T-helper 17 cell (primary cell): ENCODE measurements at regions not wholly inside any gene's neighbourhood (a gene's known extent, or its start where the extent isn't known, plus 50 kb on each side); places are given as distances from the start of the nearest gene placed in this dataset.

Source experiments
- ATAC-seq: fragments of 150-1000 bp; cut with Tn5 transposase; 2 replicates; pipeline ENCODE4 v1.10.0; 2021; ENCODE audit warnings: mild to moderate bottlenecking, moderate library complexity
- DNase-seq, 3 donors: peaks; one replicate each; pipeline versions ENCODE4 v3.0.0 to v3.0.0-alpha.2; 2020 to 2021
- H3K9me3 ChIP-seq: one replicate; pipeline ENCODE4 v1.7.0; 2013; ENCODE audit warnings: low read length, mild to moderate bottlenecking; ENCODE audit not compliant: control insufficient read depth, poor library complexity, severe bottlenecking
- H3K27ac Mint-ChIP-seq: one replicate; pipeline ENCODE4 v1.8.0; 2022; ENCODE audit warnings: mild to moderate bottlenecking, moderate library complexity, mixed read lengths
- H3K27me3 Mint-ChIP-seq: one replicate; pipeline ENCODE4 v1.8.0; 2022; ENCODE audit warnings: mixed read lengths
- H3K36me3 Mint-ChIP-seq: one replicate; pipeline ENCODE4 v1.8.0; 2022; ENCODE audit warnings: low read depth, mixed read lengths
- H3K4me1 Mint-ChIP-seq: one replicate; pipeline ENCODE4 v1.8.0; 2022; ENCODE audit warnings: mild to moderate bottlenecking, mixed read lengths
- H3K4me3 Mint-ChIP-seq: one replicate; pipeline ENCODE4 v1.8.0; 2022; ENCODE audit warnings: mild to moderate bottlenecking, moderate library complexity, mixed read lengths

- Mint-ChIP-seq H3K27ac (no peak overlapping the region), H3K4me1 (no peaks in the 10 kb centered on the region), H3K4me3 (no peak overlapping the region), H3K27me3 (no peaks in the 10 kb centered on the region), H3K36me3 (no peaks in the 10 kb centered on the region)
- no peaks in the 10 kb centered on the region for H3K9me3 ChIP-seq
- ATAC-seq: no peak
- no peak for DNase-seq
Measured at GRCh38 chr5:60293518-60293917, 400.0 kb upstream of the PDE4D start.

GRCh38 chr5:60287174-60287771 is 393.7 kb upstream of the PDE4D start:
- no peak for ATAC-seq
- H3K27me3 Mint-ChIP-seq: no peaks in the 10 kb centered on the region
- no peak overlapping the region for H3K27ac Mint-ChIP-seq
- no peaks in the 10 kb centered on the region for H3K9me3 ChIP-seq
- no peaks in the 10 kb centered on the region for H3K36me3 Mint-ChIP-seq
- H3K4me1 Mint-ChIP-seq: no peaks in the 10 kb centered on the region
- no peak for DNase-seq
- H3K4me3 Mint-ChIP-seq: no peak overlapping the region

GRCh38 chr5:60285910-60286309 is 392.4 kb upstream of the PDE4D start:
- no peak for ATAC-seq
- Mint-ChIP-seq H3K4me1 (no peaks in the 10 kb centered on the region), H3K36me3 (no peaks in the 10 kb centered on the region), H3K27me3 (no peaks in the 10 kb centered on the region), H3K4me3 (no peak overlapping the region), H3K27ac (no peak overlapping the region)
- H3K9me3 ChIP-seq: no peaks in the 10 kb centered on the region
- no peak for DNase-seq

- no peaks in the 10 kb centered on the region for H3K9me3 ChIP-seq
- DNase-seq: no peak
- no peaks in the 10 kb centered on the region for H3K27me3 Mint-ChIP-seq
- no peak for ATAC-seq
- H3K4me1 Mint-ChIP-seq: no peaks in the 10 kb centered on the region
- H3K4me3 Mint-ChIP-seq: no peak overlapping the region
- no peak overlapping the region for H3K27ac Mint-ChIP-seq
- H3K36me3 Mint-ChIP-seq: no peaks in the 10 kb centered on the region
Measured at GRCh38 chr5:60280943-60281342, 387.4 kb upstream of the PDE4D start.

GRCh38 chr5:60277941-60278340 is 384.4 kb upstream of the PDE4D start:
- no peaks in the 10 kb centered on the region for H3K9me3 ChIP-seq
- DNase-seq (no peak), ATAC-seq (no peak)
- Mint-ChIP-seq H3K4me3 (no peak overlapping the region), H3K27me3 (no peaks in the 10 kb centered on the region), H3K36me3 (no peaks in the 10 kb centered on the region), H3K4me1 (no peaks in the 10 kb centered on the region), H3K27ac (no peak overlapping the region)

GRCh38 chr5:60274747-60275146 is 381.2 kb upstream of the PDE4D start:
- Mint-ChIP-seq H3K4me1 (no peaks in the 10 kb centered on the region), H3K4me3 (no peak overlapping the region), H3K36me3 (no peaks in the 10 kb centered on the region), H3K27me3 (no peaks in the 10 kb centered on the region), H3K27ac (no peak overlapping the region)
- ATAC-seq: no peak
- H3K9me3 ChIP-seq: no peaks in the 10 kb centered on the region
- no peak for DNase-seq

GRCh38 chr5:60271517-60271916 is 378.0 kb upstream of the PDE4D start:
- Mint-ChIP-seq H3K4me1 (no peaks in the 10 kb centered on the region), H3K36me3 (peaks cover 2% of the 10 kb centered on the region), H3K27me3 (no peaks in the 10 kb centered on the region), H3K27ac (no peak overlapping the region), H3K4me3 (no peak overlapping the region)
- no peak for ATAC-seq
- DNase-seq: no peak
- no peaks in the 10 kb centered on the region for H3K9me3 ChIP-seq

GRCh38 chr5:60267907-60268306 is 374.4 kb upstream of the PDE4D start:
- no peak overlapping the region for H3K4me3 Mint-ChIP-seq
- no peaks in the 10 kb centered on the region for H3K9me3 ChIP-seq
- no peak overlapping the region for H3K27ac Mint-ChIP-seq
- ATAC-seq: no peak
- H3K4me1 Mint-ChIP-seq: no peaks in the 10 kb centered on the region
- no peak for DNase-seq
- peaks cover 2% of the 10 kb centered on the region for H3K36me3 Mint-ChIP-seq
- no peaks in the 10 kb centered on the region for H3K27me3 Mint-ChIP-seq

GRCh38 chr5:60263346-60263745 is 369.8 kb upstream of the PDE4D start:
- Mint-ChIP-seq H3K27me3 (no peaks in the 10 kb centered on the region), H3K36me3 (peaks cover 2% of the 10 kb centered on the region), H3K4me1 (no peaks in the 10 kb centered on the region), H3K27ac (no peak overlapping the region), H3K4me3 (no peak overlapping the region)
- ATAC-seq (no peak), DNase-seq (no peak)
- no peaks in the 10 kb centered on the region for H3K9me3 ChIP-seq

- no peaks in the 10 kb centered on the region for H3K9me3 ChIP-seq
- no peak for ATAC-seq
- no peak overlapping the region for H3K4me3 Mint-ChIP-seq
- no peaks in the 10 kb centered on the region for H3K36me3 Mint-ChIP-seq
- no peaks in the 10 kb centered on the region for H3K4me1 Mint-ChIP-seq
- no peaks in the 10 kb centered on the region for H3K27me3 Mint-ChIP-seq
- H3K27ac Mint-ChIP-seq: no peak overlapping the region
- no peak for DNase-seq
Measured at GRCh38 chr5:60262576-60263295, 369.2 kb upstream of the PDE4D start.

GRCh38 chr5:60261732-60262131 is 368.2 kb upstream of the PDE4D start:
- H3K27ac Mint-ChIP-seq: no peak overlapping the region
- H3K27me3 Mint-ChIP-seq: no peaks in the 10 kb centered on the region
- ATAC-seq (no peak), DNase-seq (no peak)
- no peaks in the 10 kb centered on the region for H3K36me3 Mint-ChIP-seq
- no peak overlapping the region for H3K4me3 Mint-ChIP-seq
- no peaks in the 10 kb centered on the region for H3K9me3 ChIP-seq
- H3K4me1 Mint-ChIP-seq: no peaks in the 10 kb centered on the region

- H3K4me3 Mint-ChIP-seq: no peak overlapping the region
- H3K36me3 Mint-ChIP-seq: no peaks in the 10 kb centered on the region
- ATAC-seq: no peak
- no peak overlapping the region for H3K27ac Mint-ChIP-seq
- no peak for DNase-seq
- H3K4me1 Mint-ChIP-seq: no peaks in the 10 kb centered on the region
- H3K9me3 ChIP-seq: no peaks in the 10 kb centered on the region
- H3K27me3 Mint-ChIP-seq: no peaks in the 10 kb centered on the region
Measured at GRCh38 chr5:60260658-60261057, 367.1 kb upstream of the PDE4D start.

GRCh38 chr5:60259730-60260129 is 366.2 kb upstream of the PDE4D start:
- Mint-ChIP-seq H3K27ac (no peak overlapping the region), H3K27me3 (no peaks in the 10 kb centered on the region), H3K4me3 (no peak overlapping the region), H3K4me1 (no peaks in the 10 kb centered on the region), H3K36me3 (no peaks in the 10 kb centered on the region)
- ATAC-seq (no peak), DNase-seq (no peak)
- H3K9me3 ChIP-seq: no peaks in the 10 kb centered on the region

GRCh38 chr5:60257596-60258271 is 364.2 kb upstream of the PDE4D start:
- Mint-ChIP-seq H3K27ac (no peak overlapping the region), H3K36me3 (no peaks in the 10 kb centered on the region), H3K4me3 (no peak overlapping the region), H3K4me1 (no peaks in the 10 kb centered on the region), H3K27me3 (no peaks in the 10 kb centered on the region)
- DNase-seq (no peak), ATAC-seq (no peak)
- H3K9me3 ChIP-seq: no peaks in the 10 kb centered on the region
